HG03575 (cell line): ENCODE measurements at regions not wholly inside any gene's neighbourhood (a gene's known extent, or its start where the extent isn't known, plus 50 kb on each side); places are given as distances from the start of the nearest gene placed in this dataset.

Source experiments
- ATAC-seq: cut with Tn5 transposase; IDR thresholded peaks from one replicate; pipeline ENCODE4 v1.9.1; 2021; ENCODE audit not compliant: unreplicated experiment, insufficient number of reproducible peaks, low FRiP score; ENCODE audit errors: extremely low read depth

DNA sequence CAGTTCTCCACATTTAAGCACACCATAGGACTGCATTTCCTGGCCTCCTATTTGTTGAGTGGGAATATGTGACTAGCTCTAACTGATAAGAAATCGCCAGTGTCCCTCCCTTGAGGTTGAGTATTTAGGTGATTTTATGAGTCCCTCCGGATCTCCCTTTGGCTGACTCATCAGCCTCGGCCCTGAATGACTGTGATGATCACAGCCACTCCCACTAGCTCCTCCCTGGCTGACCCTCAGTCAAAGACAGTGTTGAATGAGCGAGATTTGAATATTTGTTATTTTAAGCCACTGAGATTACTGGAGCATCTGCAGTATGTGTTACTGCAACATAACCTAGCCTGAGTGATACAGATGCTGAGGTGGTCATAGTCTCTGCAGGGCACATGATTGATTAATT, 515.3 kb downstream of the EPHB1 start:
- no peak for ATAC-seq

DNA sequence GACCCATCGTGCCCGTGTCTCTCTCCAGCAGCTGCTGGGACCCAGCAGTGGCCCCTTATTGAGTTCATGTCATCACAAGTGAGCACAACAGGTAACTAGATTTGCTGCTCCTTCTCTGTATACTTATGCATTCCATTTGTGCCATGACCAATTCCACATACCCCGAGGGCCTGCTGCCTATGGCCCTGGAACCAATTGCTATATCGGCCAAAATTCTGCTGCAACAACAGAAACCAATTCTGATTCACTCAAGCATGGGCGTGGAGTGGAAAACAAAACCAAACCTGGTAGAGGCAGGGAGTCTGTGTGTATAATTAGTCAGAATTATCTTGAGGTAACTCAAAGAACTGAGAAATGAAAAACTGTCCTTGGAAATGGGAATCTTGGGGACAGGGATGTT, 516.6 kb downstream of the EPHB1 start:
- no peak for ATAC-seq

DNA sequence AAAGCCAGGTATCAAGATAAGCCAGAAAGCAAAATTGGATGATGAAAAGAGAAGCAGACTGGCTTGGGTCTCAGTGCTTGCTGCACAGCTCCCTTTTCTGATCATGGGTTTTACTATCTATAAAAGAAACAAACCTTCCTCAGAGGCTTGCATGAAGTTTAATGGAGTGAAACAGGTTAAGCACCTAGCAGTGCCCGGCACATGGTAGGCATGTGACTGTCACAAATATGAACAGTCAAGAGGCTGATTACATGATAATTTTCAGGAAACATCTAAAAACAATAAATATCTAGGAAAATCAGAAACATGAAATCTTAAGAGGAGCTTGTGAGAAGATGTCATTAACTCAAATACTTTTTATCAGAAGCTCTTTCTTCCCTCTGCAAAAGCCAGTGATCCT, 519.2 kb downstream of the EPHB1 start:
- ATAC-seq, result no peak

DNA sequence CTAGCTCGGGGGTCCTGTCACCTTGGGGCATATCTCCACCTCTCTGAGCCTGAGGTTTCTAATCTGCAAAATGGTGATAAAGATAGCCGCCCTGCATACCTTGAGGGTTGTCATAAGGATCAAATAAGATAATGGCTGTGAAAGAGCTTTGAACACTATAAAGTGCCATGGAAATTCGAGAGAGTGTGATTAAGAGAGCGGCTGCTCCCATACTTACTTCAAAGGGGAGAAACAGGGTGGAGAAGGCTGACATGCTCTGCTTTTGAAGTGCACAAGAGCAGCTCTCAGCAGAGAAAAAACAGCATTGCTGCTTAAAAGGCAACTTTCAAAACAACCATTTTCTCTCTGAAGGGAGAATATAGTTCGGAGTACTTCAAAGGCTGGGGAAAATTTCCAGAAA, 529.2 kb downstream of the EPHB1 start:
- ATAC-seq, result no peak

DNA sequence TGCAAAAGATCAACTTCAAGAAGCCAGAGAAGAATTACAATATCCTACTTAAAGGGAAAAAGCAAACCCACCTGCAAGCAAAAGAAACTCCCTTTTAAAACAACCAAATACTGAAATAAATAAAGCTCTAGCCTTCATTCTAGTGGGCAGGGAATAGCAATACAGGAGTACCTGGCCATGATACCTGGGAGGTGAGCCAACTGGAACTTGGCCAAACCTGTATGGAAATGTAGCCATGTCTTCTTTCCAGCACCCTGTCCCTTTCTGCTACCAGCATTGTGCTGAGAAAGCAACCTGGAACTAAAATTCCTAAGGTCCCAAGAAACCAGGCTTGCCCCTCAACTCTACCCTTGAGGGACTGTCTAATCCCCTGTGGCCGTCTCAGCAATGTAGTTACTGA, 530.0 kb downstream of the EPHB1 start:
- ATAC-seq, result no peak

GRCh38 chr3:135325726-135326235, 530.7 kb downstream of the EPHB1 start:
- no peak for ATAC-seq

- ATAC-seq, result no peak
Observed at GRCh38 chr3:135326851-135327250, 531.8 kb downstream of the EPHB1 start.

GRCh38 chr3:135328036-135328435, 533.0 kb downstream of the EPHB1 start:
- ATAC-seq, result no peak

- ATAC-seq, result no peak
Observed at GRCh38 chr3:135329479-135329878, 534.4 kb downstream of the EPHB1 start.

GRCh38 chr3:135337192-135337591, 542.1 kb downstream of the EPHB1 start:
- ATAC-seq, result no peak

DNA sequence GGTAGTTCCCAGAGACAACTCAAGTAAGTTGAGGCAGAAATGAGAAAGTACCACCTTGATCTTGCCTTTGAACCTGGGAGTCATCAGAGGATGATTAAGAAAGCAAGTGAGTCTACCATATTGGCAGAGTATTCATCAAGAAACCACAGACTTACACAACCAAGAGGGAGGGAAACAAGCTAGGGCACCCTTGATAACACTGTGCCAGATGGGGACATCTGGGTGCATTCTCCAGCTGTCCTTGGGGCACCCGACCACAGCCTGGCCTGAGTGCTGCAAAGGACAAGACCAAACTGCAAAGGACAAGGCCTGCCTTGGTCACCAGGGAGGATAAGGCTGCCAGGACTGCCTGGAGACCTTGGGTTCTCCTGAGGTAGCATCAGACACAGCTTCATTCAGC, 553.6 kb downstream of the EPHB1 start:
- ATAC-seq, result no peak

DNA sequence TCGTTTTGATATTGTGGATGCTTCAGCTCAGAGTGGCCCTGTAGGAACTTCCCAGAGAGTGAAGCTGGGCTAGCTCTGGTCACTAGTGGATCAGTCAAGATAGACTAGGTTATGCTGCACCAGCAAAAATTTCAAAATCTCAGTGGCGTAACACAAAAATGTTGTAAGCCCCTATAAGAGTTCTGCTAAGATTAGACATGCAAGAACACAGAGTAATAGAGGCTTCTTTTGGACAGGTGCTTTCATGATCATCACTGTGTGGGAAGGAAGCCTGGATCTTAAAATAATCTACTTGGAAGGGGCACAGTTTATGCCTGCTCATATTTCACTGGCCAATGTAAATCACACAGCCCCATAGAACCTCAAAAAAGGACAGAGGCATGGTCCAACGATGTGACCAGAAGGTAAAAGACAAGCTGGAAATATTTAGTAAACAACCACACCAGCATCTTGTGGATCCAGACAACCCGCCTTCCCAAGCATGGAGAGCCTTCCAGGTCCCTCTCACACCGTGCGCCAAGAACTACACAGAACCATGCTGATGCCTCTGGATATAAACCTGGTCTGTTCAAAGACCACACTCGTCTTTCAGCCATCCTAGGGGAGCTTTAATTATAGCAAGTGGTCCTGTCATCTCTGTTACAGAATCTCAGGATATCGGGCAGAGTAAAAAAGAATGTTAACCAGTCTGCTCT, 554.3 kb downstream of the EPHB1 start:
- no peak for ATAC-seq

- ATAC-seq, result no peak
Observed at GRCh38 chr3:135352213-135352612, 557.2 kb downstream of the EPHB1 start.

- ATAC-seq, result no peak
Observed at GRCh38 chr3:135362889-135363288, 567.8 kb downstream of the EPHB1 start.

DNA sequence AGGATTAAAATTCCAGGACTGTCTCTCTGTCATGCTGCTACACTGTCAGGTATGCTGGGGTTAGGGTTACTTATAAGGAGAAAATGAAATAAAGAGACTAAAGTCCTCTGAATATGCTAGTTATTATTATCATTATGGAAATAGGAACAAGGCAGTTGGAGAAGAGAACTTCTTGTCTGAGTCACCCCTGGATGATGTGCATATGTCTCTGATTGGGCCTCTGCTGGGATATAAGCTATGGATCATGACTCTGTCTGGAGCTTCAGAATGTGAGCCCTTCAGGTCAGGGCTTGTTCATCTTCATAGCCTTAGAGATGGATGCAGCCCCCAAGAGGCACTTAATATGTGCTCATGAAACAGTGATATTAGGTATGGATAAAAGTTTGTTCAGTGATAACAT, 569.6 kb downstream of the EPHB1 start:
- ATAC-seq, result no peak

DNA sequence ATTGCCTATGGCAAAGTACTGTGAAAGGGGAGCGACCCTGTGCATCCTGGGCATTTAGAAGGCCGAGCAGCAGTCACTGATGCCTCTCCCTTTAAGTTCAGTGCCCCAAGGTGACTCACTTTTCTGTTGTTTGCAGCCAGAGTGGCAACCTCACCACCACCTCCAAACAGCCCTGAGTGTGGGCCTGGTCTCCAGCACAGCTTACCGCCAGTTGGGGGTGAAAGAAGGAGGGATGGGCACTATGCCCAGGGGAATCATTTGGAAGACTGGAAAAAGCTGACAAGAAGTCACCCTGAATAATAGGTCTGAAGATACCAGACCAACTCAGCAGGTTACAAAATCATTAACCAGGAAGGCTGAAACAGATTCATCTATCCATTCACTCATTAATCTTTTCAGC, 571.8 kb downstream of the EPHB1 start:
- no peak for ATAC-seq

GRCh38 chr3:135368316-135368715, 573.3 kb downstream of the EPHB1 start:
- ATAC-seq, result no peak

DNA sequence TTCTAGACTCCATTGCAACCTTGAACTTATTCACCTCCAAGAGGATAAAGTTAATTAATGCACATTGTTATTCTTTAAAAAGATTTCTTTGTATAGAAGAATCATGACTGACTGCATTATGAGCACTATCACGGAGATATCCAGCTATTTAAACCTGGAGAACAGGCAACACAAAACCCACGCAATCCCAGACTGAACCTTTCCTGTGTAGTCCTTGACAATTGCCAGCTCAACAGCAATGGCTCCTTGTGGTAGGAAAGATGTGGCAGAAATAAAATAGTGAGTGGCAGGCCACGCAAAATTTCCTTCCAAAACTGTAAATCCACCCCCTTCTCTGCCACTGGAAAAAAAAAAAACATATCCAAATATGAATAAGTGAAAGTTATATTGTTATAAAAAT, 573.7 kb downstream of the EPHB1 start:
- ATAC-seq, result no peak

- no peak for ATAC-seq
Observed at GRCh38 chr3:135374571-135374970, 579.5 kb downstream of the EPHB1 start.

DNA sequence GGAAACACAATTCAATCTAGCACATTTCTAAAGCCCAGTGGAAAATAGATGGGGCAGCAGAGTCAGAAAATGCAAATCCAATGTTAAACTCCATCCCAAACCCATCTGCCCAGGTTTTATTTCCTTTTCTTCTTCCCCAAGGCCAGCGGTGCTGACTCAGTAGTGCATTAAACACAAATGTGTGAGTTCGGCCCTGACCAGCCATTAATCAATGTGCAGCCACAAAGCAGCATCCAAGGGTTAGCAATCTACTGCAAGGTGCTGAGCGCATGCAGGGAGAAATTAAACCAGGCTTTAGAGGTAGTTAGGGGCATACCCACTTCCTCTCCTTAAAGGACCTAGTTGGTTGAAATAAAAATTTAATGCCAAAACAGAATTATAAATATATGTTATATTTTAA, 583.3 kb upstream of the PPP2R3A start:
- ATAC-seq, result no peak

DNA sequence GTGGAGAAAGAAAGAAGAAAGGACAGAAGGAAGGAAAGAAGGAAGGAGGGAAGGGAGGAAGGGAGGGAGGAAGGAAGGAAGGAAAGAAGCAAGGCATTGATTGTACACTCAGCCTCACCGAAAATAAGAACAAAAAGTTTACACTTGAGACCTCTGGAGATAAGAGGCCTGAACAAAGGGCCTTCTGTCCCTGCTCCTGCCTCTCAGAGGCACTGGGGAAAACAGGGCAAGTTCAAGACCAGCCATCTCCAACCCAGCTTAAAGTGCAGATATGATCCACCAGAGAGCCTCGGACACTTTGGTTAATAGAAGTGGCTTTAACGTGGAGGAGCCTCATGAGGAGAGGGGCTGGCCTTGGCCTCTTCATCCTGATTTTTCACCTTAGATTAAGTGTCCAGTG, 582.9 kb upstream of the PPP2R3A start:
- no peak for ATAC-seq
